HUES64 (cell line): ENCODE measurements at regions not wholly inside any gene's neighbourhood (a gene's known extent, or its start where the extent isn't known, plus 50 kb on each side); places are given as distances from the start of the nearest gene placed in this dataset.

Experiments used
- H3K27ac ChIP-seq: 2 replicates; pipeline ENCODE4 v1.7.0; 2013; ENCODE audit warnings: low read depth, low read length, inconsistent platforms
- H3K27me3 ChIP-seq: 2 replicates; pipeline ENCODE4 v1.6.1; 2013; ENCODE audit warnings: mild to moderate bottlenecking, low read length; ENCODE audit not compliant: insufficient read depth
- H3K36me3 ChIP-seq: 2 replicates; pipeline ENCODE4 v1.6.1; 2013; ENCODE audit warnings: mild to moderate bottlenecking, low read length; ENCODE audit not compliant: insufficient read depth
- H3K4me1 ChIP-seq: 2 replicates; pipeline ENCODE4 v1.6.1; 2013; ENCODE audit warnings: mild to moderate bottlenecking, low read length, moderate library complexity; ENCODE audit not compliant: insufficient read depth
- H3K4me3 ChIP-seq: 2 replicates; pipeline ENCODE4 v1.5.1; 2013; ENCODE audit warnings: mild to moderate bottlenecking, low read length, moderate library complexity
- H3K9ac ChIP-seq: 2 replicates; pipeline ENCODE4 v1.6.1; 2013; ENCODE audit warnings: mild to moderate bottlenecking, low read depth, low read length
- H3K9me3 ChIP-seq: 2 replicates; pipeline ENCODE4 v1.6.1; 2013; ENCODE audit warnings: low read depth, low read length; ENCODE audit not compliant: insufficient read depth
- WGBS: fragments of 150-250, 120-280 bp; methylation state at CpG from one replicate; pipeline ENCODE4 v1.1.7; 2013; ENCODE audit warnings: missing lambda C conversion rate; 5-methylcytosine and 5-hydroxymethylcytosine counted together

DNA sequence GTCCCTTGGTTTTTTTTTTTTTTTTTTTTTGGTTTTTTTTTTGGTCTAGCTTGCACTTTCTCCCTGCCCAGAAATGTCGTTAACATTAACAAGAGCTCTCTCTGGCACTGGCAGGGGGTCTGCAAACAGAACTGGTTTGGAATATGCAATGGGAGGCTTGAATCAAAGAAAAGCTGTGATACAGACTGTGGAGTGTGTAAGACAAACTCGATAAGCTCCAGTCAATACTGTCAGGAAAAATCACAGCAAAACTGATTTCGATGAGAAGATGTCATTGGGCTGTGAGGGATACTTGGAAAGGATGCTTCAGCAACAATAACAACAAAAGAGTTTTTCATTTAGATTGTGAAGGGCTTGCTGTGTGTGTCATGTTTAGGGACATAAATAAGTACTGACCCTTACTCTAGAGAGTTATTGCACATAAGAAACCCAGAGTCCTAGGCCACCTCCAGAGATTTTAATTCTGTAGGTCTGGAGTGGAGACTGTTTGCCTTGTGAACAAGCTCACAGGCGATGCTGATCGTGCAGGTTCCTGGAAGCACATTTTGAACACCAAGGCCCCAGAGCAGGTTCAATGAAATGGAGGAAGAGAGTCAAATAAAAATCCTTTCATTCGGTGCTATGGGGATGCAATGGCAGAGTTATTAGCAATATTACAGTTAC lies 470.7 kb upstream of the RBFOX1 start:
- H3K4me1 ChIP-seq, result peaks cover 41% of the 10 kb centered on the region
- H3K9ac ChIP-seq, result no peak overlapping the region
- peaks cover 97% of the 10 kb centered on the region for H3K27me3 ChIP-seq
- no peak overlapping the region for H3K4me3 ChIP-seq
- no peaks in the 10 kb centered on the region for H3K9me3 ChIP-seq
- WGBS, result 46% methylated on average over 5 of the region's 6 CpGs
- H3K27ac ChIP-seq, result no peak overlapping the region
- H3K36me3 ChIP-seq, result no peaks in the 10 kb centered on the region

DNA sequence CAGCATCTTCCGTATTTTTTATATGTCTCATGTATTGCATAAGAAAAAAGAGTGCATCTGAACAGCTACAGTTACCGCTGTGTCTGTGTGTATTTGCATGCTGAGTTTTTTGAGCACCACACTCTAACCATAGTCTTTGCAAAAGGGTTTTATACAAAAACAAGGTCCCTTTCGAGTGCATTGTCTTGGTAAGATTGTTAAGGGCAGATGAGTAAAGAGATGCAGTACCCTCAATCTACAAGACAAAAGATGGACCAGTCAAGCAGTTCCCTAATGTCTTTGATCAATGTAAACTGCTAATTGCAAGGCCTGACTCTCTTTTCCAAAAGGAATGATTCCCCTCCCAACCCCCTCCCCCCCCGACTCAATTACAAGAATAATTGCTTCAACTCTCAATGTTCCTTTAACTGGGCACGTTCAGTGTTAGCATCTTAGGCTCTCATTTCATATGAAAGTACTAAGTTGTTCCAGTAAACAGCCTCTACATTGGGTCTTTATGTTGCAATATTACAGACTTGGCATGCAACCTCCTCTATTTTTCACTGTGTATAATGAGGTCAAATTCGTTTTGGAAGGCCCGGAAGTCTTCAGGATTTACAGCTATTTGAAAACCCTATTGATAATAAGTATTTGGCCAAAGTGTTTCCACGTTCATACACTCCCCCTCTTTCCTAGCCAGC lies 471.4 kb upstream of the RBFOX1 start:
- peaks cover 41% of the 10 kb centered on the region for H3K4me1 ChIP-seq
- H3K27me3 ChIP-seq, result peaks cover 99% of the 10 kb centered on the region
- H3K4me3 ChIP-seq, result no peak overlapping the region
- WGBS, result 0% methylated on average over 5 of the region's 8 CpGs
- no peaks in the 10 kb centered on the region for H3K36me3 ChIP-seq
- no peaks in the 10 kb centered on the region for H3K9me3 ChIP-seq
- no peak overlapping the region for H3K27ac ChIP-seq
- H3K9ac ChIP-seq, result no peak overlapping the region

DNA sequence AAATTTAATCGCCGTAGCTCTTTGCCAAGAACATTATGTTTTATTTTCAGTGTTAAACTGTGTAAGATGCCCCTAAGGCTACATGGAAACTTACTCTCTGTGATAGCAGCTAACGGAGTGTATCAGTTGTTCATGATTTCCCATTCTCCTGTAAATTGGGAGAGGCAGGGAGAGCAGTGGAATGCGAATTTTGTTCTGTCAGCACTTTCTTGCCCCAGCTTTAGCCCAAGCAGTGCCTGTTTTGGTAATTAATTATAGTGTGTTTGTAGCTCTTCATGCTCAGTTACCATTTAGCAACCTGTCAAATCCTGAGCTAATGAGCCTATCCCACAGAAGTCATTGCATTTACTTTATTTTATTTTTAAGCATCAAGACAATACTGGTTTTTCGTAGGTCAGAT lies 475.1 kb upstream of the RBFOX1 start:
- no peak overlapping the region for H3K27ac ChIP-seq
- WGBS, result 66% methylated on average over 4 of the region's 5 CpGs
- no peaks in the 10 kb centered on the region for H3K9me3 ChIP-seq
- no peak overlapping the region for H3K9ac ChIP-seq
- H3K36me3 ChIP-seq, result no peaks in the 10 kb centered on the region
- no peak overlapping the region for H3K4me3 ChIP-seq
- H3K4me1 ChIP-seq, result peaks cover 22% of the 10 kb centered on the region
- H3K27me3 ChIP-seq, result peaks cover 99% of the 10 kb centered on the region

DNA sequence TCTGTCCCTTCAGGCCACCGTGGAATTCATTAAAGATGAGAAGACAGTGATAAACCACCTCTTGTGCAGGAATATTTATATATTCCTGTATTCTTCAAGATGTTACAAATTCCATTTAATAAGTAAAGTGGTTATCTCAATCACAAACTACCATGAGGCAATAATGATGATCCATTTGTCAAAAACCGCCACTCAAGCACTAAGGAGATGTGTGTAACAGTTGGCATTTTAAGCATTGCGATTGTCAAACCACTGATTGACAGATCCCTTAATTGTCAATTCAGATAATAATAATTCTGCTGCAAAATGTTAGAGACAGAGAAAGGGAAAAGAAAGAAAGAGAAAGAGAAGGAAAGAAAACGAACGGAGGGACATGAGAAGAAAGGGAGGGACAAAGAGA lies 476.1 kb upstream of the RBFOX1 start:
- Histone ChIP-seq H3K36me3 (no peaks in the 10 kb centered on the region), H3K27me3 (peaks cover 98% of the 10 kb centered on the region), H3K27ac (no peak overlapping the region), H3K9me3 (no peaks in the 10 kb centered on the region), H3K4me3 (no peak overlapping the region), H3K4me1 (peaks cover 13% of the 10 kb centered on the region), H3K9ac (no peak overlapping the region)
- 93% methylated on average over 5 of the region's 5 CpGs for WGBS

DNA sequence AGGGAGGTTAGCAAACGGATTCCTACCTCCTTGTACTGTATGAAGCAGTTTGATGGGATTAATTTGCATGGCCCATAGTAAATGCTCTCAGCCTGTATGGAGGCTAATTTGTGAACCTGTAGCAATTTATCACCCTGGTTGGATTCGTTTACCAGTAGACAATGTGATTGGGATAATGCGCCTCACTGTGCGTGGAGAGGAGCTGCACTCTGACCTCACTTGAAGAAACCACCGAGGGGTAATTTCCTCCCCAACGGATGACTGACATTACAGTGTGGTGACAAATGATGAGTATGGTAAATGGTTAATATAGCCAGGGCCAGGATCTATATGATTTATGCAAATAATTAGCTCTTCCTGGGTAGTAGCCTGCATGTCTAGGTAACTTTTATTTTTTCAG lies 479.1 kb upstream of the RBFOX1 start:
- Histone ChIP-seq H3K36me3 (no peaks in the 10 kb centered on the region), H3K4me1 (no peaks in the 10 kb centered on the region; the same call in 1 of the 2 replicates), H3K27me3 (peaks cover 94% of the 10 kb centered on the region), H3K27ac (no peak overlapping the region), H3K9me3 (no peaks in the 10 kb centered on the region), H3K4me3 (no peak overlapping the region), H3K9ac (no peak overlapping the region)
- 89% methylated on average over 6 of the region's 6 CpGs for WGBS

DNA sequence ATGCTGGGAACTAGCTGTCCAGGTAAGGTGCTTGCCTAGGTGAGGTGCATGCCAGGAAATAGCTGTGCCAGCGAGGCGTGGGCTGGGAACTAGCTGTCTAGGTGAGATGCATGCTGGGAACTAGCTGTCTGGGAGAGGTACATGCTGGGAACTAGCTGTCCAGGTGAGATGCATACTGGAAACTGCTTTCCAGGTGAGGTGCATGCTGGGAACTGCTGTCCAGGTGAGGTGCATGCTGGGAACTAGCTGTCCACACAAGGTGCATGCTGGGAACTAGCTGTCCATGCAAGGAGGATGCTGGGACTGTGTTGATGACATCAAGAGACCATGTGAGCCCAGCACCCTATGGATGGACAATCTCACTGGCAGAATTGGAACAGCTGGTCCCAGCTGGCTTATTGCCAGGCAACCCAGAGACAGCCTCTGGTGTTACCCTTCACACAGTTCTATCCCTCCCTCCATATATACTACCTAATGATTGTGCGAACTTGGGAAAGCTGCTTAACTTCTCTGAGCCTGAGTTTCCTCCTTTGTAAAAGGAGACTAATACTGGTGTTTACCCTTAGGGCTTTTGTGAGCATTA lies 479.9 kb upstream of the RBFOX1 start:
- Histone ChIP-seq H3K27ac (no peak overlapping the region), H3K27me3 (peaks cover 87% of the 10 kb centered on the region), H3K9ac (no peak overlapping the region), H3K4me1 (no peaks in the 10 kb centered on the region), H3K36me3 (no peaks in the 10 kb centered on the region), H3K4me3 (no peak overlapping the region), H3K9me3 (no peaks in the 10 kb centered on the region)
- 80% methylated on average over 3 of the region's 3 CpGs for WGBS

DNA sequence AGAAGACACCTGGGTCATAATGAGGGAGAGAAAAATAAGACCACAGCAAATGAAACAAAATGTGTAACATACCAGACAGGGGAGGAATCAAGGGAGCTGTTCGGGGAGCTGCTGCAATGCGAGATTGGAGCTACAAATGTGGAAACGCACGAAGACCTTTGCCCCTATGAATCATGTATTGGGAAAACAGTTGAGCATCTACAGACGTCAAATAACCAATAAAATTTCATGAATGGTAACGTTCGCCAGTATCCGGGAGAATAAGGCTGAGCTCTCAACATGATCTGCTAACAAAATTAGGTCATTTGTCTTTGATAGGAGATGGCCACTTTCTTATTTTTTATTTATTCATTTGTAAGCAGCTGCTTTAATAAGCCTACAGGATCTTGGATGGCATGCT lies 486.2 kb upstream of the RBFOX1 start:
- Histone ChIP-seq H3K9me3 (0 out of 2 replicates have a peak, but pooled peaks cover 2% of the 10 kb centered on the region), H3K4me1 (no peaks in the 10 kb centered on the region), H3K9ac (no peak overlapping the region), H3K27me3 (peaks cover 31% of the 10 kb centered on the region), H3K4me3 (no peak overlapping the region), H3K36me3 (no peaks in the 10 kb centered on the region), H3K27ac (no peak overlapping the region)
- WGBS, result 85% methylated on average over 8 of the region's 8 CpGs

DNA sequence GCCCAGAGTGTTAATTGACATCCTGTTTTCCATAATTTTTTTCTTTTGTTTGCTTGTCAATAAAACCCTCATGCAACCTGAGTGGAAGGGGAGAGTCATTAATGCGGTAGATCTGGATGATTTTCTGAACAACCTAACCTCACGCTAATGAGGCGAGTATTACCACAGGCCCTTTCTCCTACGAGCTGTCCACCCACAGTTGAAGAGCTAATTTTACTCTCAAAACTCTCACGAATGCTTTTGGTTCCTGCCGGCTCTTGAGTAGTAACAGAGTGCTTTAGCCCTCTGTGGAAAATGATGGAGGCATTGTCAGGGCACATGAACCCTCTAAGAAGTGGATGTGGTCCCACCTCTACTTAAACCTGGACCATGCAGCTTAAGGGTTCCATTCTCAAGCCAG lies 491.3 kb upstream of the RBFOX1 start:
- H3K4me3 ChIP-seq, result no peak overlapping the region

DNA sequence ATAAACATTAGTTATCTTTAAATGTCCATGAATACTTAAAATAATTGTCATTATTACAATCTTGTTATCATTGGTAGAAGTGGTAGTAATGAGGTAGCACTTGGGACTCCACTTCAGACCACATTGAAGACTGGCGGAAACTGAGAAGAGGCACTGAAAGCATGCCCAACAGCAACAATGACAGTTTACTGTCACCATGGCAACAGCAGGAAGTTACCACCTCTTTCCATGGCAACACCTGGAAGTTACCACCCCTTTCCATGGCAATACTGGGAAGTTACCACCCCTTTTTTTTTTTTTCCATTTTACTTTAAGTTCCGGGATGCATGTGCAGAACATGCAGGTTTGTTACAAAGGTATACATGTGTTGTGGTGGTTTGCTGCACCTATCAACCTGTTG lies 494.9 kb upstream of the RBFOX1 start:
- H3K27me3 ChIP-seq, result no peaks in the 10 kb centered on the region
- H3K36me3 ChIP-seq, result no peaks in the 10 kb centered on the region
- no peaks in the 10 kb centered on the region for H3K4me1 ChIP-seq
- H3K9me3 ChIP-seq, result no peaks in the 10 kb centered on the region
- WGBS, result 97% methylated on average over 2 of the region's 2 CpGs
- no peak overlapping the region for H3K27ac ChIP-seq
- no peak overlapping the region for H3K4me3 ChIP-seq
- H3K9ac ChIP-seq, result no peak overlapping the region

More for the DNA sequence above, 491.3 kb upstream of the RBFOX1 start:
- Histone ChIP-seq H3K9ac (no peak overlapping the region), H3K4me1 (no peaks in the 10 kb centered on the region), H3K9me3 (0 out of 2 replicates have a peak, but pooled peaks cover 2% of the 10 kb centered on the region), H3K36me3 (no peaks in the 10 kb centered on the region), H3K27ac (no peak overlapping the region), H3K27me3 (peaks cover 3% of the 10 kb centered on the region; the same call in 1 of the 2 replicates)
- WGBS, result 91% methylated on average over 6 of the region's 6 CpGs

DNA sequence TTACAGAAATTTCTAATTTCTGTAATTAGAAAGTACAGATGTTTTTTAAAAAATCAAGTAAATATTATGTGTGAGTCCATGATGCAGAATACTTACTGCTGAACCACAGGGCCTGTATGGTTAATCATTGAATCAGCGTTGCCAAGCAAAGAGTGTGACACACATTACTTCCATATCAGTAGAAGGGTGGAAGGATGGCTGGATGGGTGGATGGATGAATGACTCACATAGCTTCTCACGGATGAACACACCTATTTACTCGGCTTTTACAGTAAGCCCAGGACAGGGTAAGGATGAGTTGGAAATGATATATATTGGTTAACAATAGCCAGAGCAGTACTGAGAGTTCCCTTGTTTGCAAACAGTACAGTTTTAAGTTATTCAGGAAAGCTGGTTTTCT lies 495.9 kb upstream of the RBFOX1 start:
- H3K4me3 ChIP-seq, result no peak overlapping the region
- no peaks in the 10 kb centered on the region for H3K4me1 ChIP-seq
- H3K27me3 ChIP-seq, result no peaks in the 10 kb centered on the region
- no peaks in the 10 kb centered on the region for H3K9me3 ChIP-seq
- H3K36me3 ChIP-seq, result no peaks in the 10 kb centered on the region
- no peak overlapping the region for H3K27ac ChIP-seq
- 99% methylated on average over 3 of the region's 3 CpGs for WGBS
- H3K9ac ChIP-seq, result no peak overlapping the region

DNA sequence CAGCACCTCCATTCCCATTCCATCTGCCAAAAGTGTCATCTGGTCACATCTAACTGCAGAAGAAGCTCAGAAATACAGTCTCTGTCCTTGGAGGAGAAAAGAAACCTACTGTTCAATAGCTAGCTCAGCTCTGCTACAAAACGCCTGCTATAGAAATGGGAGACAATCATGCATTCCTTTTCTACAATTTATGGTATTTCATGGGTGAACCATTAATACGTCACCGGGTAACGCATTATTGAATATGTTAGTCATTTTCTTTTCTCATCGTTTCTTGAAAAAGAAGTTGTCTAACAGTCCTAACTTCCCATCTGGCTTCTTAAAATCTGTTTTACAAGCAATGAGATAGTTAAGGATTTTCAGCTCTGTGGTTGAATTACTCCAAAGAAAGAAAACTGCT lies 496.7 kb upstream of the RBFOX1 start:
- 93% methylated on average over 5 of the region's 5 CpGs for WGBS
- H3K4me1 ChIP-seq, result no peaks in the 10 kb centered on the region
- no peak overlapping the region for H3K4me3 ChIP-seq
- H3K27me3 ChIP-seq, result no peaks in the 10 kb centered on the region
- no peak overlapping the region for H3K9ac ChIP-seq
- no peaks in the 10 kb centered on the region for H3K9me3 ChIP-seq
- H3K27ac ChIP-seq, result no peak overlapping the region
- no peaks in the 10 kb centered on the region for H3K36me3 ChIP-seq
